Nephron progenitor cell (in vitro differentiated cells): ENCODE measurements at regions not wholly inside any gene's neighbourhood (a gene's known extent, or its start where the extent isn't known, plus 50 kb on each side); places are given as distances from the start of the nearest gene placed in this dataset.
A peak's percentile ranks its signal among the peaks of the same experiment; 100 is the strongest.
"Not testable (repeated sequence)": the region's sequence is repeated elsewhere in the genome, so short reads cannot be mapped to it uniquely, and the experiment has no call there.

Experiments
- DNase-seq: peaks from one replicate; pipeline ENCODE4 v3.0.0; 2021
- H3K27ac Mint-ChIP-seq: 2 replicates; pipeline ENCODE4 v1.8.0; 2021; ENCODE audit warnings: mild to moderate bottlenecking, moderate library complexity, mixed read lengths
- H3K27me3 Mint-ChIP-seq: 2 replicates; pipeline ENCODE4 v1.8.0; 2021; ENCODE audit warnings: mild to moderate bottlenecking, low read depth, mixed read lengths; ENCODE audit not compliant: poor library complexity
- H3K36me3 Mint-ChIP-seq: 2 replicates; pipeline ENCODE4 v1.8.0; 2021; ENCODE audit warnings: low read depth, mixed read lengths
- H3K4me1 Mint-ChIP-seq: 2 replicates; pipeline ENCODE4 v1.8.0; 2021; ENCODE audit warnings: mixed read lengths
- H3K4me3 Mint-ChIP-seq: 2 replicates; pipeline ENCODE4 v1.8.0; 2021; ENCODE audit warnings: mild to moderate bottlenecking, moderate library complexity, mixed read lengths
- H3K9me3 Mint-ChIP-seq: 2 replicates; pipeline ENCODE4 v1.8.0; 2021; ENCODE audit warnings: mild to moderate bottlenecking, moderate library complexity, mixed read lengths
- TF ChIP-seq, protein P1 (sequence below): fragments of 200-600 bp; sonication (generic); IDR thresholded peaks from 2 replicates; pipeline ENCODE4 v1.5.0; 2021; ENCODE audit warnings: antibody characterized with exemption

DNA sequence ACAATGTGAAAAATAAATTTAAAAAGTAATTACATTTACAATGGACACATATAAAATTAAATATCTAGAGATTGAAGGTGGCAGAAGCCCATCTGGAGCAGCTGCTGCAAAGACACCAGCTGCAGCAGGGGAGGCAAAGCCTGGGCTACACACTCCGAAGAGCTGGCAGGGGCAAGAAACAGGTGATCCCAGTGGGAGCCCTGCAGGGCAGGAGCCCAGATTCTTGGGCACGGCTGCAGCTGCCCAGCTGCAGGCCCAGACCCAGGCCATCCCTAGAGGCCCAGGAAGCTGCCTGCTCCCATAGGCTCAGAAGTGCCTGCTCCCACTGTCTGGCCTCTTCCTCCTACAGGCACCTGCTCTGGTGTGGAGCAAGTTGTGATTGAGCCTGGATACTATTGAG, 1547.9 kb upstream of the SPRY2 start:
- H3K27me3 Mint-ChIP-seq: no peaks in the 10 kb centered on the region
- peaks cover 5% of the 10 kb centered on the region for H3K36me3 Mint-ChIP-seq
- TF ChIP-seq, protein P1, sequence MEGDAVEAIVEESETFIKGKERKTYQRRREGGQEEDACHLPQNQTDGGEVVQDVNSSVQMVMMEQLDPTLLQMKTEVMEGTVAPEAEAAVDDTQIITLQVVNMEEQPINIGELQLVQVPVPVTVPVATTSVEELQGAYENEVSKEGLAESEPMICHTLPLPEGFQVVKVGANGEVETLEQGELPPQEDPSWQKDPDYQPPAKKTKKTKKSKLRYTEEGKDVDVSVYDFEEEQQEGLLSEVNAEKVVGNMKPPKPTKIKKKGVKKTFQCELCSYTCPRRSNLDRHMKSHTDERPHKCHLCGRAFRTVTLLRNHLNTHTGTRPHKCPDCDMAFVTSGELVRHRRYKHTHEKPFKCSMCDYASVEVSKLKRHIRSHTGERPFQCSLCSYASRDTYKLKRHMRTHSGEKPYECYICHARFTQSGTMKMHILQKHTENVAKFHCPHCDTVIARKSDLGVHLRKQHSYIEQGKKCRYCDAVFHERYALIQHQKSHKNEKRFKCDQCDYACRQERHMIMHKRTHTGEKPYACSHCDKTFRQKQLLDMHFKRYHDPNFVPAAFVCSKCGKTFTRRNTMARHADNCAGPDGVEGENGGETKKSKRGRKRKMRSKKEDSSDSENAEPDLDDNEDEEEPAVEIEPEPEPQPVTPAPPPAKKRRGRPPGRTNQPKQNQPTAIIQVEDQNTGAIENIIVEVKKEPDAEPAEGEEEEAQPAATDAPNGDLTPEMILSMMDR: no peak
- no peak overlapping the region for H3K27ac Mint-ChIP-seq
- no peak for DNase-seq
- H3K4me3 Mint-ChIP-seq: no peak overlapping the region
- no peaks in the 10 kb centered on the region for H3K4me1 Mint-ChIP-seq
- H3K9me3 Mint-ChIP-seq: peaks cover 27% of the 10 kb centered on the region

DNA sequence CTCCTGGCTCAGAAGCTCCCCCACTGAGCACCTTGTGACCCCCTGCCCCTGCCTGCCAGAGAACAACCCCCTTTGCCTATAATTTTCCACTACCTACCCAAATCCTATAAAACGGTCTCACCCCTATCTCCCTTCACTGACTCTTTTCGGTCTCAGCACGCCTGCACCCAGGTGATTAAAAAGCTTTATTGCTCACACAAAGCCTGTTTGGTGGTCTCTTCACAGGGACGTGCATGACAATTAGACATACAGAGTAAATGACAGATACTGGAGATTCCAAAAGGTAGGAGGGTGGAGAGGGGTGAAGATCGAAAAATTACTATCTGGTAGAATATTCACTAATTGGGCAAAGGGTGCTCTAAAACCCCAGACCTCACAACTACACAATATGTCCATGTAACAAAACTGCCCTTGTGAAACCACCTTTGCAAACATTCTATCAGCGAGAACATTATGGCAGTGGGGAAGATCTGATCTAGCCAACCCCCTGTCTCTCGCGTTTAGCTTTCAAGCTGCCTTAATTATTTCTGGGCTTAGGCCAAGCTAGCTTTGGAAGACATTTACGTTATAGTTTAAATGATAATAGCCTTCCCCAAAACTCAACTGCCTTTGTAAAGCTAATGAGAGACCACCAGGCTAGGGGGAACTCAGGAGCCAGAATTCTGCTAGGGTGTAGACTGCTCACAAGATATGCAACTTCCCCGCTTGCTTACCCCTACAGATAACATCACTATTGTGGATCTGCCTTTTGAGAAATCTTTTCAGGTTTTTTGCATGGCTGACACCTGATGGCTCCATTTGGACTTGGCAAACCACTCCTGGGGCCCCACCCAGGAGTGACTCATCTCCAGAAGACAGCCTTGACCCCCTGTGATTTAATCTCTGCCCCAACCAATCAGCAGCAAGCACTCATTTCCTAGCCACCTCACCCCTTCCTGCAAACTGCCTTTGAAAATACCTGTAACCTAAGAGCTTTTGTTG, 1534.0 kb upstream of the SPRY2 start:
- DNase-seq: no peak
- Mint-ChIP-seq H3K27me3 (no peaks in the 10 kb centered on the region), H3K27ac (no peak overlapping the region), H3K9me3 (no peaks in the 10 kb centered on the region), H3K36me3 (no peaks in the 10 kb centered on the region), H3K4me1 (no peaks in the 10 kb centered on the region), H3K4me3 (no peak overlapping the region)
- TF ChIP-seq, protein P1: no peak

- TF ChIP-seq, protein P1: no peak
- DNase-seq: no peak
- H3K27ac Mint-ChIP-seq: no peak overlapping the region
- no peaks in the 10 kb centered on the region for H3K9me3 Mint-ChIP-seq
- H3K27me3 Mint-ChIP-seq: no peaks in the 10 kb centered on the region
- H3K36me3 Mint-ChIP-seq: no peaks in the 10 kb centered on the region
- no peak overlapping the region for H3K4me3 Mint-ChIP-seq
- H3K4me1 Mint-ChIP-seq: no peaks in the 10 kb centered on the region
Measured at GRCh38 chr13:81874253-81874652, 1533.3 kb upstream of the SPRY2 start.

DNA sequence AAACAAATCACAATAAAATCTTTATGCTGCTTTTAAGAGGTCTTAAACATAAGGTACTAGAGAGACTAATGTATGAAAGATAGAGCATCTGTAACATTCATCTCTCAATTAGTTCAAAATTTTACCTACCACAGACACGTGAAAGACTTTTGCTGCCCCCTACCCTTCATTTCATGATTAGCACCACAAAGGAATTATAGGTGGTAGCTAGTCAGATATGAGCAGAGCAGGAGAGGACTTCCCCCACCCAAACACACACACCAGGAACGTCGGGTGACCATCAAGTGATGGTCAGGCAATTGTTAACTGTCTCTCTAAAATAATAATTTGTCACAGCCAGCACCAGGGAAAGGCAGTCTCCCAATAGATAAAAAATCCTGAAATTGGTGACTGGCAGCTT, 1531.7 kb upstream of the SPRY2 start:
- Mint-ChIP-seq H3K4me3 (no peak overlapping the region), H3K4me1 (no peaks in the 10 kb centered on the region), H3K27ac (no peak overlapping the region), H3K9me3 (peaks cover 8% of the 10 kb centered on the region), H3K27me3 (no peaks in the 10 kb centered on the region), H3K36me3 (no peaks in the 10 kb centered on the region)
- DNase-seq: peak; percentile 2
- TF ChIP-seq, protein P1: peak; percentile 51

DNA sequence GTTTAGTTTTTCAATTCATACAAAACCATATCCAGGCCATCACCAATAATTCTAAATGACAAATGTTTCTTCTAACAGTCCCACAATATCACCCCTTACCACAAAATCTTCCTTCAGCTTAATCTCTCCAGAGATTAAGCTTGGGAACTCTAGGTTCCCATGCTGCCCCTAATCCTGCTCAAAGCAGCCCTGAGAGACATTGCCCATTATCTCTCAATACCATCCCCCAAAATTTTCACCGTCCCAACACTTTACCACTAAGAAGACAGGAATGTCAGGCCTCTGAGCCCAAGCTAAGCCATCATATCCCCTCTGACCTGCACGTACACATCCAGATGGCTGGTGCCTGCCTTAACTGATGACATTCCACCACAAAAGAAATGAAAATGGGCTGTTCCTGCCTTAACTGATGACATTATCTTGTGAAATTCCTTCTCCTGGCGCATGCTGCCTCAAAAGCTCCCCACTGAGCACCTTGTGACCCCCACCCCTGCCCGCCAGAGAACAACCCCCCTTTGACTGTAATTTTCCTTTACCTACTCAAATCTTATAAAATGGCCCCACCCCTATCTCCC, 1530.9 kb upstream of the SPRY2 start:
- not testable (repeated sequence) for H3K36me3 Mint-ChIP-seq, H3K4me1 Mint-ChIP-seq, H3K27ac Mint-ChIP-seq, H3K27me3 Mint-ChIP-seq, H3K4me3 Mint-ChIP-seq, DNase-seq
- H3K9me3 Mint-ChIP-seq: peaks cover 16% of the 10 kb centered on the region

DNA sequence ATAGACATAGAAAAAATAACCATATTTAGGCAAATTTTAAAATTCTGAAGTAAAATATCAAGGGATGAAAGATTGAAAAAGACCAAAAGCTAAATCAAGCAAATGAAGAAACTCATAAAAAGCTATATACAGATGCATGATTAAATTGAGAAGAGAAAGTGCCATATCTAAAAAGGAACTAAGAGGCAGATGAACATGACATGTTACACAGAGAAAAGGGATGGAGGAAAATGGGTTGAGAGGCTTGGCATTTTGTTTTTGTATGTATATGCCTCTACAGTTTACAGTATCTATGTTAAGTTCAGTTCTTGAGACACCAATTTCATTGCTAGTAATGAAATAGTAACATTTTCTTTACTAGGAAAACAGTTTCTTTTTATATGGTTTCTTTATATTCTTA, 1507.4 kb upstream of the SPRY2 start:
- no peak for DNase-seq
- no peak overlapping the region for H3K4me3 Mint-ChIP-seq
- no peaks in the 10 kb centered on the region for H3K9me3 Mint-ChIP-seq
- no peaks in the 10 kb centered on the region for H3K27me3 Mint-ChIP-seq
- TF ChIP-seq, protein P1: no peak
- H3K27ac Mint-ChIP-seq: no peak overlapping the region
- no peaks in the 10 kb centered on the region for H3K4me1 Mint-ChIP-seq
- H3K36me3 Mint-ChIP-seq: no peaks in the 10 kb centered on the region
